Transverse colon (tissue), 4 donors: ENCODE measurements at regions not wholly inside any gene's neighbourhood (a gene's known extent, or its start where the extent isn't known, plus 50 kb on each side); places are given as distances from the start of the nearest gene placed in this dataset.

Experiments used
- DNase-seq: peaks from one replicate; pipeline ENCODE4 v3.0.0-alpha.2; 2019
- H3K27ac ChIP-seq, 4 donors: fragments of 200-600 bp; sonication (generic); 2 replicates each; pipeline ENCODE4 v1.5.1; 2016 to 2018; ENCODE audit warnings: inconsistent platforms in 4 of 4
- H3K27me3 ChIP-seq: fragments of 200-600 bp; sonication (generic); 2 replicates; pipeline ENCODE4 v1.5.1; 2017; ENCODE audit warnings: inconsistent platforms
- H3K36me3 ChIP-seq, 4 donors: fragments of 200-600 bp; sonication (generic); 2 replicates each; pipeline ENCODE4 v1.5.1; 2017 to 2019; ENCODE audit warnings: inconsistent platforms in 4 of 4
- H3K4me1 ChIP-seq, 4 donors: fragments of 200-600 bp; sonication (generic); 2 replicates each; pipeline ENCODE4 v1.5.1; 2017 to 2020; ENCODE audit warnings: inconsistent platforms in 4 of 4
- H3K4me3 ChIP-seq, 4 donors: fragments of 200-600 bp; sonication (generic); 1 replicate in 1 of 4; 2 replicates in 3 of 4; pipeline versions ENCODE4 v1.5.1 to v1.6.1; 2017 to 2019; ENCODE audit warnings: inconsistent platforms in 4 of 4
- H3K9me3 ChIP-seq, 2 donors: fragments of 200-600 bp; sonication (generic); 2 replicates each; pipeline ENCODE4 v1.5.1; 2017 to 2019; ENCODE audit warnings: inconsistent platforms in 2 of 2
- EP300 ChIP-seq: sonication (generic); formaldehyde crosslinking; IDR thresholded peaks from one replicate; pipeline ENCODE4 v1.6.1; 2017; ENCODE audit warnings: antibody characterized with exemption, low read depth
- POLR2A ChIP-seq: fragments of 450-650 bp; IDR thresholded peaks from one replicate; pipeline ENCODE4 v1.6.1; 2016; ENCODE audit warnings: antibody characterized with exemption, mild to moderate bottlenecking, moderate library complexity
- POLR2AphosphoS5 ChIP-seq, 3 donors: sonication (generic); formaldehyde crosslinking; IDR thresholded peaks; one replicate each; pipeline ENCODE4 v1.6.1; 2016; ENCODE audit warnings: antibody characterized with exemption in 3 of 3
- WGBS, 2 donors: methylation state at CpG; one replicate each; pipeline ENCODE4 v1.1.5; 2018; ENCODE audit warnings: low coverage in 1 of 2; 5-methylcytosine and 5-hydroxymethylcytosine counted together
- in situ Hi-C, 4 donors: fragments of 200-750 bp; cut with MboI; loops; one replicate each; pipeline versions ENCODE4 v1.15.0 to v1.15.1; 2017; ENCODE audit warnings: low sequenced_read_pairs in 3 of 4, low pct_ligation_motif_present in 1 of 4, low pct_unique_long_range_greater_than_20kb in 1 of 4
- intact Hi-C: fragments of 100-400 bp; cut with DNase I; formaldehyde crosslinking; loops from one replicate; pipeline ENCODE4 v1.15.1; 2023; ENCODE audit warnings: low total_unique reads
- TF ChIP-seq, protein P1 (sequence below), 5 experiments: fragments of 200-600 bp in 3 of 5; fragments of 450-650 bp in 2 of 5; sonication (generic) in 3 of 5; IDR thresholded peaks; 1 replicate in 2 of 5; 2 replicates in 3 of 5; pipeline ENCODE4 v1.5.1; 2016 to 2017; ENCODE audit warnings: antibody characterized with exemption in 5 of 5, inconsistent platforms in 3 of 5, mild to moderate bottlenecking in 2 of 5, moderate library complexity in 1 of 5

GRCh38 chr10:36051500-36051991 is 409.4 kb upstream of the FZD8 start:
- Histone ChIP-seq H3K27ac (no peak overlapping the region), H3K27me3 (no peaks in the 10 kb centered on the region), H3K9me3 (no peaks in the 10 kb centered on the region), H3K4me3 (no peak overlapping the region), H3K4me1 (no peaks in the 10 kb centered on the region), H3K36me3 (no peaks in the 10 kb centered on the region)
- WGBS, 2 donors: 76 to 79% methylated on average over 3 to 4 of the region's 4 CpGs
- in situ Hi-C loops: loop anchor here in 1 of 4 donors (25.0 kb wide), 1 partner anchor 136 kb away; no protein-coding TSS in a partner anchor
- TF ChIP-seq, protein P1, sequence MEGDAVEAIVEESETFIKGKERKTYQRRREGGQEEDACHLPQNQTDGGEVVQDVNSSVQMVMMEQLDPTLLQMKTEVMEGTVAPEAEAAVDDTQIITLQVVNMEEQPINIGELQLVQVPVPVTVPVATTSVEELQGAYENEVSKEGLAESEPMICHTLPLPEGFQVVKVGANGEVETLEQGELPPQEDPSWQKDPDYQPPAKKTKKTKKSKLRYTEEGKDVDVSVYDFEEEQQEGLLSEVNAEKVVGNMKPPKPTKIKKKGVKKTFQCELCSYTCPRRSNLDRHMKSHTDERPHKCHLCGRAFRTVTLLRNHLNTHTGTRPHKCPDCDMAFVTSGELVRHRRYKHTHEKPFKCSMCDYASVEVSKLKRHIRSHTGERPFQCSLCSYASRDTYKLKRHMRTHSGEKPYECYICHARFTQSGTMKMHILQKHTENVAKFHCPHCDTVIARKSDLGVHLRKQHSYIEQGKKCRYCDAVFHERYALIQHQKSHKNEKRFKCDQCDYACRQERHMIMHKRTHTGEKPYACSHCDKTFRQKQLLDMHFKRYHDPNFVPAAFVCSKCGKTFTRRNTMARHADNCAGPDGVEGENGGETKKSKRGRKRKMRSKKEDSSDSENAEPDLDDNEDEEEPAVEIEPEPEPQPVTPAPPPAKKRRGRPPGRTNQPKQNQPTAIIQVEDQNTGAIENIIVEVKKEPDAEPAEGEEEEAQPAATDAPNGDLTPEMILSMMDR (IDR thresholded peaks at IDR 0.05): no peak
- no peak for TF ChIP-seq EP300
- TF ChIP-seq POLR2AphosphoS5 (IDR thresholded peaks at IDR 0.05): no peak
- no peak for TF ChIP-seq POLR2A
- intact Hi-C loops: no loop called here
- DNase-seq: no peak

DNA sequence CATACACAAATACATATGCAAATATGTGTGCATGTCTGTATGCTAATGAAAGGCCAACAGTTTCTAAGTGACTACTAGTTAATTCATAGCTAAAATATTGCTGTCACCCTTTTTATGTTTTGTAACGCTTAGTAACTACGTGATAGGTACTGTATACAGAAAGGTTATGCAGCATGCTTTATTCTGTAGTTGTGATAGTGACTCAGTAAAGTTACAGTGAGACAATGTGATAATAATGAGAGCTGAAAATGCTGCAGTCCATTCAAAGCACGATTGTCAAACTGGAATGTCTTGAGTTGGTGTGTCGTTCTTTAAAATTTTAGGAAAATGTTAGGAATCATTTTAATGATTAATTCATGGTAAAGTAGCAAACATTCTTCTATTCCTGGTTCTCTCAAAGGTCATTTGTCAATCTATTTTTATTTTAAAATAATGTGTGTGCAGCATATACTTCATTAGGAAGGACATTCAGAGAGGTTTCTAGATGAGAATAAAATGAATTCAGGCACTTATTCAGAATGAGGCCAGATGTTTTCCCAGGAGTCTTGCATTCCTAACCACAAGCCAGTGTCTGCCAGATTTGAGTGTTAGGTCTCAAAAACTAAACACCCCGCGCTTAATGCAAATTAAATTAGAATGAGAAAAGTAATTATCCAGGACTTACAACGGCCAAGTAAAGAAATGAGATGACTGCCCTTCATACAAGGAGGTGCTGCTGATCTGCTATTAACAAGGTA is 408.8 kb upstream of the FZD8 start:
- TF ChIP-seq, protein P1 (IDR thresholded peaks at IDR 0.05): no peak
- TF ChIP-seq EP300 (no peak), POLR2A (no peak), POLR2AphosphoS5 (IDR thresholded peaks at IDR 0.05) (no peak)
- H3K27ac ChIP-seq: no peak overlapping the region
- in situ Hi-C loops: loop anchor here in 1 of 4 donors (25.0 kb wide), 1 partner anchor 136 kb away; no protein-coding TSS in a partner anchor
- no peaks in the 10 kb centered on the region for H3K36me3 ChIP-seq
- WGBS, 2 donors: 64 to 76% methylated on average over 6 to 7 of the region's 7 CpGs
- no peaks in the 10 kb centered on the region for H3K9me3 ChIP-seq
- no peak overlapping the region for H3K4me3 ChIP-seq
- DNase-seq: no peak
- H3K4me1 ChIP-seq: no peaks in the 10 kb centered on the region
- intact Hi-C loops: no loop called here
- no peaks in the 10 kb centered on the region for H3K27me3 ChIP-seq

GRCh38 chr10:36048780-36049179 is 406.7 kb upstream of the FZD8 start:
- in situ Hi-C loops (no loop called here), intact Hi-C loops (no loop called here)
- WGBS, 2 donors: 63% methylated on average over 2 of the region's 2 CpGs; no CpG with 5 or more reads in 1 of the 2 donors

GRCh38 chr10:36048236-36048635 is 406.1 kb upstream of the FZD8 start:
- no peaks in the 10 kb centered on the region for H3K9me3 ChIP-seq
- no peaks in the 10 kb centered on the region for H3K4me1 ChIP-seq
- no peaks in the 10 kb centered on the region for H3K36me3 ChIP-seq
- in situ Hi-C loops: no loop called here
- no peak overlapping the region for H3K4me3 ChIP-seq
- intact Hi-C loops: no loop called here
- H3K27me3 ChIP-seq: no peaks in the 10 kb centered on the region
- no peak for DNase-seq
- no peak overlapping the region for H3K27ac ChIP-seq
- TF ChIP-seq POLR2AphosphoS5 (IDR thresholded peaks at IDR 0.05) (no peak), EP300 (no peak), POLR2A (no peak)
- TF ChIP-seq, protein P1 (IDR thresholded peaks at IDR 0.05): no peak

More at GRCh38 chr10:36048780-36049179, 406.7 kb upstream of the FZD8 start:
- H3K27me3 ChIP-seq: no peaks in the 10 kb centered on the region
- DNase-seq: no peak
- no peaks in the 10 kb centered on the region for H3K4me1 ChIP-seq
- H3K4me3 ChIP-seq: no peak overlapping the region
- H3K27ac ChIP-seq: no peak overlapping the region
- H3K9me3 ChIP-seq: no peaks in the 10 kb centered on the region
- TF ChIP-seq, protein P1 (IDR thresholded peaks at IDR 0.05): no peak
- TF ChIP-seq POLR2A (no peak), POLR2AphosphoS5 (IDR thresholded peaks at IDR 0.05) (no peak), EP300 (no peak)
- H3K36me3 ChIP-seq: no peaks in the 10 kb centered on the region
